ENCODE measurements at regions not wholly inside any gene's neighbourhood (a gene's known extent, or its start where the extent isn't known, plus 50 kb on each side); places are given as distances from the start of the nearest gene placed in this dataset.

DNA sequence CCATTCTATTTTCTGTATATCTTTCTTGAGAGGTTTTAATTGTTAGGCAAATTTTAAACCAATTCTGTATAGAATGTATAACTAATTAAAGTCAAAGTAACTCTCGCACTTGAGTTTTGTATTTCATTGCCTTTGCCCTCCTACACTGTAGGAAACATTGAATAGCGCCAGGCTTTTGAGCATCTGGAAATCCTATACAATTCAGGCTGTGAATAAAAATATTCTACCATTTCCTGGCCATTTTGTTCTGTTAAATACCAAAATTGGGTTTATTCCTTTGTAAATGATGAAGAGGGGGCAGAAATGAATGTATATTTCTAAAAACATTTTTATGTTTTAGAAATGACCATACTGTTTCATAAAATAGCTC lies 571.8 kb upstream of the CLINT1 start:
- TF ChIP-seq, protein P1, sequence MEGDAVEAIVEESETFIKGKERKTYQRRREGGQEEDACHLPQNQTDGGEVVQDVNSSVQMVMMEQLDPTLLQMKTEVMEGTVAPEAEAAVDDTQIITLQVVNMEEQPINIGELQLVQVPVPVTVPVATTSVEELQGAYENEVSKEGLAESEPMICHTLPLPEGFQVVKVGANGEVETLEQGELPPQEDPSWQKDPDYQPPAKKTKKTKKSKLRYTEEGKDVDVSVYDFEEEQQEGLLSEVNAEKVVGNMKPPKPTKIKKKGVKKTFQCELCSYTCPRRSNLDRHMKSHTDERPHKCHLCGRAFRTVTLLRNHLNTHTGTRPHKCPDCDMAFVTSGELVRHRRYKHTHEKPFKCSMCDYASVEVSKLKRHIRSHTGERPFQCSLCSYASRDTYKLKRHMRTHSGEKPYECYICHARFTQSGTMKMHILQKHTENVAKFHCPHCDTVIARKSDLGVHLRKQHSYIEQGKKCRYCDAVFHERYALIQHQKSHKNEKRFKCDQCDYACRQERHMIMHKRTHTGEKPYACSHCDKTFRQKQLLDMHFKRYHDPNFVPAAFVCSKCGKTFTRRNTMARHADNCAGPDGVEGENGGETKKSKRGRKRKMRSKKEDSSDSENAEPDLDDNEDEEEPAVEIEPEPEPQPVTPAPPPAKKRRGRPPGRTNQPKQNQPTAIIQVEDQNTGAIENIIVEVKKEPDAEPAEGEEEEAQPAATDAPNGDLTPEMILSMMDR (IDR thresholded peaks at IDR 0.05), result no peak
- no peak for TF ChIP-seq POLR2A (IDR thresholded peaks at IDR 0.05)

Measured in Peyer's patch (tissue), 4 donors.